GM21526 (cell line): ENCODE measurements at regions not wholly inside any gene's neighbourhood (a gene's known extent, or its start where the extent isn't known, plus 50 kb on each side); places are given as distances from the start of the nearest gene placed in this dataset.
"Not testable (repeated sequence)": the region's sequence is repeated elsewhere in the genome, so short reads cannot be mapped to it uniquely, and the experiment has no call there.

Source experiments
- ATAC-seq: cut with Tn5 transposase; IDR thresholded peaks from one replicate; pipeline ENCODE4 v1.9.1; 2021; ENCODE audit warnings: moderate library complexity; ENCODE audit not compliant: unreplicated experiment, low FRiP score

DNA sequence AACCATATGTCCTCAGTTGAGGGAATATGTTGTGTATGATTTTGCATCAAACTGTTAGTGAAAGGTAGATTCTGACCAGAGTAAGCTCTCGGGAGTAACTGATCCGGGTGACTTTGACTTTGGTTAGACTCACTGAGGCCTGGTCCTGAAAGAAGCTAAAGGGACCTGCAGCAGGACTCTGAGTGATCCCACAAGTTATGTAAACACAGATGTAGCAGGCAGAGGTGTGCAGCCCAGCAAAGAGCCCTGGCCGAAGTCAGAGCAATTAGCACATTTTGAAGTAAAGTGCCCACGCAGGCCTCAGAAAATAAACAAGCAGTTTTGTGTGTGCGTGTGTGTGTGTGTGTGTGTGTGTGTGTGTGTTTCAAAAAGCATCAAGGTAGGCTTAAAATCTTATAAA is 245.6 kb upstream of the FERD3L start:
- ATAC-seq: no peak

DNA sequence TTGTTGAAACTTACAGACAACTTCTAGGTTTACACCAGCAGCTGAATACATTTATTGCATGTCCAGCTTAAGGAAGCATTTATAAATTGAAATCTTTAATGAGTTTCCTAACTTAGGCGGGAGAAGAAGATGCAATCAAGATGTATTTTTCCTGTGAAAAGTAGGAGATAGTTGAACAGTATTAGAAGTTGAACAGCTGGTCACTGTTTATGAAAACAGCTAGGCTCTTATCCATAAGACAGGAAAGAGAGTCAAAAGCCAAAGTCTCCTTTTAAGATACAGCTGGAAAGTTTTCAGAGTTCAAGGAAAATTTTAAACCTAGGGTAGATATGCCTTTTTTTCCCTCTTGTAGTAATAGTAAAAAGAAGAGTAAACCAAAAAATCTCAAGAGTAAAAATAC is 236.1 kb upstream of the FERD3L start:
- no peak for ATAC-seq

DNA sequence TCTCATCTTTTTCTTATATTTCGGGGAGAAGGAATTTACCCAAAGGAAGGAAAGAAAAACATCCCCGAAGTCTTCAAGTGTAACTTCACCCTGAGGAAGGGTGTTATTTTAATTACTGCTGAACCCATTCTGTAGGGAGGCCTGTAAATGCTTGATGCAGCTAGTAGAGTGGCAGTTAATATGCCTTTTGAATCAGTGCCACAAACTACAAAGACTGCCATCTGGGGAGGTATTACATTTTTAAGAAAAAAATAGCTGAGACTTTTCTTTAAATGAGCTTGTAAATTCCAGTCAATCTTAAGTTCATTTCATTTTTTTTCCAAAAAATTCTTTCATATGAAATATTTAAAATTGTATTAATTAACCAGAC is 233.1 kb upstream of the FERD3L start:
- no peak for ATAC-seq

DNA sequence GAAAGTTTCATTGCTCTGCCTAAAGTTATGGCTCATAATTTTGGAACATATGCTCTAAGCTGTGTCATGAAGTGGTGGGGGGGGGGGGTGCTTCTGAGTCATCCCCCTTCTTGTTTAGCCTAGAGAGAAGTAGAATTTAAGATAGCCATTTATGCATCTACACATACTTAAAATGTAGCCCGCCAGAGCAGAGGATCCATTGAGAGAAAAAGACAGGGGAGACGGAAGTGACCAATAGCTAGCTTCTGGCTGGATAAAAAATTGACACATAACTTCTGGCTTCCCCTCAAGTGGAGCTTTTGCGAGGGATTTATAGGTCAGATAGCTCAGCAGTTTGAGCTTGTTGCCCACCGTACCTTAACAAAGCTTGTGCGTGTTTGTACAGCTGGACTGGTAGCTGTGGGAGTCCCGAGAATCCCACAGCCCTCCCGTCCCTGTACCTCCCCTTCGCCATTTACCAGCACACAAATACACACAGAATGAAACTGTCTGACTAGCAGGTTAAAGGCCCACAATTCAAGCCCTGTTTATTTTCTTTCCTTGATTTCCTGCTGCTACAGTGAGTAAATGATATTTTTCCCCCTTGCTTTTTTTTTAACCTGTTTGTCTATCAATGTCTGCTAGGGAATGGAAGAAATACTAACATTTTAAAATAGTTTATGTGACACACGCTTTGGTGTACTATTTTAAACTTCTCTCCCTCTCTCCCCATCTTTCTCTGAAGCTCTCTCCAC is 232.6 kb upstream of the FERD3L start:
- ATAC-seq: no peak

DNA sequence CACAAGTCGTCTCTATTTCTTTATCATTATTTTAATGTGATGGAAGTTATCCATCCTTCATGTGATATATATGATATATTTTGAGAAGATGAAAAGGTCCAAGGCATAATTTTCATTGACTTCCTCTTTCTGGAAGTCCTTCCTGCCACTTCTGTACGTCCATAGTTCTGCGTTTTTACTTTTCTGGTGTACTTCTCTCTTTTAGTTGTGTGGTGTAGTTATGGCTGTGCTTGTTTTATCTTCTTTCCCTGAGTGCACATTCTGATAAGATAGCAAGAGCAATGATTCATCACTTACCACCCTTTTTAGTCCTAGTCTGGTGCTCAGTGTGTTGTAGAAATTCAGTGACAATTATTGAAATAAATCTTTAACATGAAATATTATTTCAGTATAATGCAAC is 231.3 kb upstream of the FERD3L start:
- ATAC-seq: no peak

DNA sequence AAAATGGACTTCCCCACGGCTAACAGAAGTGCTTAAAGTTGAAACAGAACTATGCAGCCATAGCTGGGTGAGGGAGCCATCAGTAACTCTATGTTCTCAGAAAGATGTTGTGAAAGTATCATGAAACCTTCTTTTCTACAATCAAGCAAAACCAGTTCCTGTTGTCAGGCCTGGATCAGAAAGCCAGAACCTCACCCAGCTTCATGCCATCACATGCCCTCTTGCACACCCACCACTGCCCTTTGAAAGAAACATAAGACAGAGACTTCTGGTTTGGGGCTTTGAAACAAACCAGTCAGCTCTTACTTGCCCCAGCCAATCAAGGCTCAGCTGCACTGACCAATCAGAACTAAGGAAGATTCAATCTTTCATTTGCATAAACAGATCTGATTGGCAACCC is 230.8 kb upstream of the FERD3L start:
- ATAC-seq: no peak

DNA sequence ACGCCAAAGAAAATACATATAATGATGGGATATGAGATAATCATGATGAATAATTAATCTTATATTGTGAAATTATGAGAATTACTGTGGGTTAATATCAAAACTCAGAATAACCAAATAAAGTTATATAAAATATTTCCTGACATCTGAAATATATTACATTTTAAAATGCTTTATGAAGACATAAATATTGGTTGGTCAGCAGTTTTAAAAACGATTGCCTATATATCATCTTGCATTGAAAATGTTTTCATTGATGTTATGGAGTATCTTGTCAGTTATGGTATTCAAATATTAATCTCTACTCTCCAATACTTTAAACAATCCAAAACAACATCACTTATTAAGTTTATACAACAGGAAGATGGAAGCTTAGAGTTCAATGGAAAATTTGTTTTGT is 228.1 kb upstream of the FERD3L start:
- ATAC-seq: no peak

DNA sequence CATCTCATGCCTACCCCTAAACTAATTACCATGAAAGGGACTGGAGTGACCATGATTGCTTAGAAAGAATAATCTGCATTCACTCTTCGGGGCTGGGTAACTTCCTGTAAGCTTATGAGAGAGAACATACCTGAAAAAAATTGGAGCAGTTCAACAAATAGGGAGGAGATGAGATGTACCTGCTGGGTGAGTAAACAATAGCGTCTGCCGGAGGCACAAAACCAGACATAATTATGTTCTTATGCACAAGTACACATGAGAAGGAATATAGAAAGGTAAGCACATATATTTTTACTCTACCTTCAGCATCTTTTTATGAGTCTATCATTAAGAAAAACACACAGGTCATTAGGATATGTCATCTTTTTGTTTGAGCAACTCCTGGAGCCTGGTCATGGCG is 224.6 kb upstream of the FERD3L start:
- ATAC-seq: no peak

DNA sequence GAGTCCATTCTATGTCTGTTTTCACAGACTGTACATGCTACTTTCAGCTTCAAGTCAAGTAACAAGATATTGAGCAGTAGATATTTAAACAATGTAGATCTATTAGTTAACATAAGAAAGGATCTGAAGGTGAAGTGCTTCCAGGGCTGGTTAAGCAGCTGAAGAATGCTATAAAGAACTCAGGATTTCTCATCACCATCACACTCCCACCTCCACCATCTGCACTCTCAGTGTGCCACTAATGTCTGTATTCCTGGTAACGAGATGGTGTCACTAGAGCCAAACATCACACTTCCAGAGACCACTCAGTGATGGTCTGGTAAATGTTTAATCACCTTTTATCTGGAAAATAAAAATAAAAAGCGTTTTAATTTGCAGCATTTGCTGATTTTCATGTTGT is 224.0 kb upstream of the FERD3L start:
- ATAC-seq: no peak

DNA sequence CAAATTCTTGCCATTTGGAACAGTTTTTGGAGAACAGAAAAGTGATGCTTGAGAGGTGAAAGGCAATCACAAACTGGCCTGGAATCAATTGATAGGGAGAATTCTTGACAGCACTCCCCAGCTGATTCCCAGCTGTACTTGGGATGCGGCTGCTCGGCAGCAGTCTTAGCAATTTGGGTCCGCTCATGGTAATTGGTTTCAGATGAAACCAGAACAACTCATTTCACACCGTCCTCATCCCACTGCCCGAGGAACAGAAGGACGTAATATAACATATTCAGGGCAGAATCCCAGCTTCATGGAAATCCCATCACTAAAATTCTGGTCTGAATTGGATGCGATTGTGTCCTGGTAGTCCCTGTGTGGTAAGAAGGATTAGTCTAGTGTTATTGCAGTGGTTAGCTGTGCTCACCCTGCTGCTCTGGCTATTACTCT is 223.3 kb upstream of the FERD3L start:
- no peak for ATAC-seq

DNA sequence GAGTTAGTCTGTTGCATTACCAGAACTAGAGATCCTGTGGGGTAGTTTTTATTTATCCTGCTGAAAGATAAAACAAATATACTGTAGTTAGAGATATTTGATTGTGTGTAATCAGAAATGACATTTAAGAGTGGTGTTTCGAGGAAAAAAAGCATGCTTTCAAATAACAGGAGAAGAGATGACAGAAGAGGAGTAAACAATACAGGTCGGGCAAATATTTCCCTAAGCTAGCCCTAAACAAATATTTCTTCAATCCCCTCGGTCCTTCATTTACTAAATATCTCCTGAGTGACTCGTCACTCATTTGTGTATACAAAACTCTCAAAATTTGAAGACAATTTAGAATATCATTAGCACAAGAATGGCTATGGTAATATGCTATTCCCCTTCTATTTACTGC is 219.7 kb upstream of the FERD3L start:
- ATAC-seq: no peak

DNA sequence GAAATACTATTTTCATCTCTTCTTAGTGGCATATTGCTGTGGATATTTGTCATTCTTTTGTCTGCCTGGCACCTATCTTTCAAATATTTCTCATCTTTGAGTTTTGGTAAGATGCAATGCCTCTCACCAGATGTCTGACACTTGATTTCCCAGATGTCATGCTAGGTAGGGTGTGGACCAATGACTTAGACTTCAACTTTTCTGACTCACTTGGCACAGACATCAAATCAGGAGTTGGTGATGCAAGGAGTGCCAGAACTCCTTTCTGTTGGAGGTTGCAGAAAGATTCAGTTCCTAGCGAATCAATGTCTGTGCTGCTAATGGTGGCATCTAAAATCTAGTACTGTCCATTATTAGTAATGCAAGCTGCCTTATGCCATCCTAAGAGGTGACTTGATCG is 216.9 kb upstream of the FERD3L start:
- ATAC-seq: no peak

DNA sequence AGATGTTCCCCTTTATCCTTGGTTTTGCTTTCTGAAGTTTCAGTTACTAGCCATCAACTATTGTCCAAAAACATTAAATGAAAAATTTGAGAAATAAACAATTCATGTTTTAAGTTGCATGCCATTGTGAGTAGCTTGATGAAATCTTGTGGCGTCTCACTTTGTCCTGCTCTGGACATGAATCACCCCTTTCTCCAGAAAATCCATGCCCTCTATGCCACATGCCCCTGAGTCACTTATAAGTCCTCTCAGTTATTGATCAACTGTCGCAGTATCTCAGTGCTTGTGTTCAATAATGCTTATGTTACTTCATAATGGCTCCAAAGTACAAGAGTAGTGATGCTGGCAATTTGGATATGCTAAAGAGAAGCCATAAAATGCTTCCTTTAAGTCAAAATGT is 208.0 kb upstream of the FERD3L start:
- ATAC-seq: no peak

DNA sequence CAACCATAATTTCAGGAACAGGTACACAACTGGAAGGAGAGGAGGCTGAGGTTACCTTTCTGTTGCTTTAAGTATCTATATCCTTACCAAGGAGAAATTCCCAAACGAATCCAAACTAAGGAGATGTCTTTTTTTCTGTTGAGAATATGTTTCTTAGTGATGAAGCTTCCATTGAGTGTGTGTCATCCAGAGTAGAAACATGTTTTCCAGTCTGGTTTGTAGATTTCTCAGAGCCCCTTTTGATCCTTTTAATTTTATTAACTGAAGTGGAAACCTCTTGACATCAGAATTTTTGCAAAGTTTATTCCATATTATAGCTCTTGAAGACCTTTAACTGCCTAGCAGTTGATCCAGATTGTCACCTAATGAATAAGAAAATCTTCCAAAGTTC is 207.1 kb upstream of the FERD3L start:
- ATAC-seq: no peak

DNA sequence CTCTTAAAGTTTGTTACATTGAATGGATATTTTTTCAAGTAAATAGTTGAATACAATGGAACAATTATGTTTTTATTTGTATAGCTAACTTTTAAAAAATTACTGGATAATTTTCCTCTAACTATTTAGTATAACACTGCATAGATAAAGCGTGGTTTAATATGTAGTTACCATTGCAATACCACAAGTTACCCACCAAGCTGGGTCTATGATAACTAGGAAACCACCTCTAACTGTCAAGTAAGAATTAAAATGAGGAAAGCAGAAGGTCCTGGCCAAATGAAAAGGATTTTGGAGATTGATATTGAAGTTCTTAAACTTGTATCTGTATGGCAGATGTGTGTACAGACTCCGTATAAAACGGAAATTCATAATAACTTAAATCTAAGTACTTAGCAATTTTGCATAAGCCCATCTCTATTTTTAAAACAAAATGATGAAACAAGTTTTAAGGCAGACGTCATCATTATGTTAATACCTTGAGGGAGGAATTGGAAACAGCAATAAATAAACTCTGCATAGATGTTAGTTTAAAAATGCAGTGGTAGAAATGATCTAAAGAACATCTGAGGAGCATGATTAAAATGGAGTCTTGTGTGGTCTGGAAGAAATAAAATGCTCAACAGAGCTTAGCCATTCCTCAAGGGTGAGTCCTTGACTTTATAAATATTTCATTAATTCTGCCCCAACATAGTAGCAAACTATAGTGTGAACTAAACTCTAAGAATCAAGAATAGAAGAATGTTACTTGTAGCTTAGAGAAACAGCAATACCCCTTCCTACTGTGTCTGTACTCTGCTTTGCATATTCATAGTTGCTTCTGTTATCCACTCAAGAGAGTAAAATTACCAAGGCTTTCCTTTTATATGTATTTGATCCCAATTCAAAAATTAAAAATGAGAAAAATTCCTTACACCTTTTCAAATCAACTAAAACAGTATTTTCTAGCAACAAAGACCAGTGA is 206.4 kb upstream of the FERD3L start:
- no peak for ATAC-seq

DNA sequence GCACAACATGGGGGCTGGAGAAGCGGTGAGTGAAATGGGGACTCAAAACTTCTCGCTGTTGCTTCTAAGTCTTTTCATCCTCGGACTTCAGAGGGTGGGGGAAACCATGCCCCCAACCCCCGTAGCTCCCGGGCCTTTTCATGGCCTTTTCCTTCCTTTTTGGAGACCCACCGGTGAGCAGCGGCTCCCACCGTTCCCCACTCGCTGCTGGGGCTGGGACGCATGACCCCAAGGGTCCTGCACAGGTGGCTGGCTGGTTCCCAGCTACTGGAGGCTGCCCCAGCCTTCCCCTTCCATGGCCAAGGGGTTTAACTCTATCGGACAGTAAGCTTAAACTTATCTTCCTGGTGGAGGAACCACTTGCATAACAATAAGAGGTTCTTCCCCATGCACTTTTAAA is 194.3 kb upstream of the FERD3L start:
- ATAC-seq: no peak

DNA sequence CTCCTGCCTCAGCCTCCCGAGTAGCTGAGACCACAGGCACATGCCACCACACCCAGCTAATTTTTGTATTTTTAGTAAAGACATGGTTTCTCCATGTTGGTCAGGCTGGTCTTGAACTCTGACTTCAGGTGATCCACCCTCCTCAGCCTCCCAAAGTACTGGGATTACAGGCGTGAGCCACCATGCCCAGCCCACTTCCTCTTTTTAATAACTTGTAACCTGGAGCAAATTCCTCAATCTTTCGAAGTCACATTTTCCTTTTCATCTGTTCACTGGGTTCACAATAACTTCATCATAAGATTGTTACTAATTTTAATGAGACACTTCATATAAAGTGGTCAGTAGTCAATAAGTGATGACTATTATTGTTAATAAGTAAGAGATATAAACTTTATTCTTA is 193.3 kb upstream of the FERD3L start:
- not testable (repeated sequence) for ATAC-seq

DNA sequence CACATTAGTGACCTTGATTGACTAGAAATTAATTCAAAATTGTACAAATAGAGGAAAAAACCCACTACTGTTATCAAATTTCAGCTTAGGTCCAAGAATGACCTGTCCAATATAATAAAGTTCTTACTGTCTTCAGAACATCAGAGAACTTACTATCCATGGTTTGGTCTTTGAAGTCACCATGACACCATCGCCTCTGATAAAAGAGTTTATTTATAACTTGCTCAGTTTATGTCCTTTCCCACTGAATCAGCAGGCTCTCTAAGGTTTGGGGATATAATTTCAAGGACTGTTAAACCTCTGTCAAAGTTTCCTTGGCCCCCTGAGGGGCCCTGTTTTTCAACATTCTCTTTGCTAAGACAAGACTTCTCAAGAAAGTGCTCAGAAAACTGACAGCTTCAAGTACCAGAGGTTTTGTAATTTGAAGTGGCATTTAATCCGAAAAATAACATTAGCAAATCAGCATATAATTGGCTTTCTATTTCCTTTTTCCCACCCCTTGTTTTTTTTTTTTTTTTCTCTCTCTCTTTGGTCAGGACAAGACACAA is 191.7 kb upstream of the FERD3L start:
- no peak for ATAC-seq

DNA sequence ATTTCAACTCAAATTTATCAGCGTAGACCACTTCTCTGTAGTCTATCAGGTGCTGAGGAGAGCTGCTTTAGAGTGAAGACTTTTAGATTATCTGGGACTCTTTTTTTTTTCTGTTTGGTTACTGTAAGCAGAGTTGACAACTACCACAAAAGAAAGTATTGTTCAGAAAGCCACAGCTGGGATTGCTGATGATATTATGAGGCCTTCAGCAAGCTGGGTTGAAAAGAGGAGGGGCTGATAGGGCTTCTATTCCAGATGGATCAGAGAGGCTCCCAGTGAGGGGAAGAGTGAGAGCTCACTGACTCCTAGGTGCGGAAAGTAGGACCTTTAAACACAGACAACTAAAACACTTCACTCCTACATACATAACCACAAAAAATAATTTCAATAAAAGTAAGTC is 188.5 kb upstream of the FERD3L start:
- ATAC-seq: no peak

DNA sequence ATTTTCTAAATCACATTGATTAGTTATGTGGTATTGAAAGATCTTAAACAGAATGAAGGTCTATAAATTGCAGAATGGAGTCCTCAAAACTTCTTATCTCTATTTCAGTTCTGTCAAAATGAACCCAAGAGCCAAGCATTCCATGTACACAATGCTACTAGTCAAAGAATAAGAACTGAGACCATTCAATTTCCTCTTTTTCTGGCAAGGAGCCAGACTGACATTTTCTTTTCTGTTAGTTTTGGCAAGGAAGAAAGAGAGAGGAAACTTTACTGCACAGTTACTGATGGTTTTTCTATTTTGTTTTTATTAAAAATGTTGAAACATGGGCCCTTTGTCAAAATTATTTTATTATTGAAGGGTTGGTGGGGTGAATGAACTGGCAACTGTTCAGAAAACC is 181.8 kb upstream of the FERD3L start:
- no peak for ATAC-seq

DNA sequence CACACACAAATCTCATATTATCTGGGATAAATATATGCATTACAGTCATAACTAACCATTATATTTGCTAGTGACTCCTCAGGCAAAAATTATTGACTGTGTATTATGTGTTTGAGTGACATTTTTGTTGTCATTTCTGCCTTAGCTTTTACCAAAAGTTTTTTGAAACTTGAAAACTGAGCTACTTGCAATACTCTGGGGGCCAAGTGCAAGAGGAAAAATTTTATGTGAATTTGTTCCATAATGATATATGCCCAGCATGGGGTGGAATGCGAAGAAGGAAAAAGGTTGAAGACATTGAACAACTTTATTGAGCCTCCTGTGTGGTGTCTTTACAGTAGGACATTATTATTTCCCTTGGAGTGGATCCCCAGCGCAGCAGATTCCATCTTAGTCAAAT is 176.8 kb upstream of the FERD3L start:
- no peak for ATAC-seq

DNA sequence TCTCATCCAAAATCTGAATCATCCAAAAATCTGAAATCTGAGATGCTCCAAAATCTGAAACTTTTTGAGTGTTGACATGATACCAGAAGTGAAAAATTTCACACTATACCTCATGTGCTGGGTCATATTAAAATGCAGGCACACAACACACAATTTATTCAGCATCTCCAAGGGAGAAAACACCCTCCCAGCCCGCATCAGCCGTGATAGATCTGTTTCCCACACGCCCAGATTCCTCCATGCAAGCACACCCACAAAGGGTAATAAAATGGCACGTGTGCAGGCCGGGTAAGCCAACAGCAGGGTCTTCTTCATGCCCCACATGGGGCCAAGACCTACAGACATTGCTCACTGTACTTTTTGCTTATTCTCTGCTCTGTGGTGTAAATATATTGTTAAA is 173.1 kb upstream of the FERD3L start:
- ATAC-seq: no peak
